ENCODE measurements at regions not wholly inside any gene's neighbourhood (a gene's known extent, or its start where the extent isn't known, plus 50 kb on each side); places are given as distances from the start of the nearest gene placed in this dataset.

- TF ChIP-seq POLR2A (IDR thresholded peaks at IDR 0.05): no peak
- TF ChIP-seq, protein P1, sequence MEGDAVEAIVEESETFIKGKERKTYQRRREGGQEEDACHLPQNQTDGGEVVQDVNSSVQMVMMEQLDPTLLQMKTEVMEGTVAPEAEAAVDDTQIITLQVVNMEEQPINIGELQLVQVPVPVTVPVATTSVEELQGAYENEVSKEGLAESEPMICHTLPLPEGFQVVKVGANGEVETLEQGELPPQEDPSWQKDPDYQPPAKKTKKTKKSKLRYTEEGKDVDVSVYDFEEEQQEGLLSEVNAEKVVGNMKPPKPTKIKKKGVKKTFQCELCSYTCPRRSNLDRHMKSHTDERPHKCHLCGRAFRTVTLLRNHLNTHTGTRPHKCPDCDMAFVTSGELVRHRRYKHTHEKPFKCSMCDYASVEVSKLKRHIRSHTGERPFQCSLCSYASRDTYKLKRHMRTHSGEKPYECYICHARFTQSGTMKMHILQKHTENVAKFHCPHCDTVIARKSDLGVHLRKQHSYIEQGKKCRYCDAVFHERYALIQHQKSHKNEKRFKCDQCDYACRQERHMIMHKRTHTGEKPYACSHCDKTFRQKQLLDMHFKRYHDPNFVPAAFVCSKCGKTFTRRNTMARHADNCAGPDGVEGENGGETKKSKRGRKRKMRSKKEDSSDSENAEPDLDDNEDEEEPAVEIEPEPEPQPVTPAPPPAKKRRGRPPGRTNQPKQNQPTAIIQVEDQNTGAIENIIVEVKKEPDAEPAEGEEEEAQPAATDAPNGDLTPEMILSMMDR (IDR thresholded peaks at IDR 0.05): no peak
Measured at GRCh38 chr9:99690573-99690972, 131.1 kb upstream of the NR4A3 start.

Measured in uterus (tissue), 2 donors.